NCI-H748 treated with DMSO at 0.1 percent for 48 hours (cell line): ENCODE measurements at regions not wholly inside any gene's neighbourhood (a gene's known extent, or its start where the extent isn't known, plus 50 kb on each side); places are given as distances from the start of the nearest gene placed in this dataset.

Experiments
- DNase-seq: peaks from one replicate; lab custom pipeline; 2025; lab: John Stamatoyannopoulos, UW

- no peak for DNase-seq
These were observed 52.1 kb upstream of the FREM1 start for GRCh38 chr9:14962193-14962882.

GRCh38 chr9:14961372-14962068 lies 51.3 kb upstream of the FREM1 start:
- DNase-seq = no peak

DNA sequence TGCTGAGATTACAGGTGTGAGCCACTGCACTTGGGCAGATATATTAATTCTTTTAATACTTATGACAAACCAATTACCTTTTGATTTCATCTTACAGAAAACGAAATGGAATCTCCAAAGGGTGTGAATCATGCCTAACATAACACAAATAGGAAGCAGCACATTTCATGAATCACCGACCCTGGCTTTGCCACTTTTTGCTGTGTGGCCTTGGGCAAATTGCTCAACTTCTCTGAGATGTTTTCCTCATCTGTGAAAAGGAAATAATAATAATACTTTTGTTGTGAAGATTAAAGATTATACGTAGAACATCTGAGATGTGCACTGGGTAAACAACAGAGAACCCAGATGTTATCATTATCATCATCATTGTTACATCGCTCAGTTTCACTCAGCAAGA lies 50.7 kb upstream of the FREM1 start:
- no peak for DNase-seq
